ENCODE measurements at regions not wholly inside any gene's neighbourhood (a gene's known extent, or its start where the extent isn't known, plus 50 kb on each side); places are given as distances from the start of the nearest gene placed in this dataset.

- Histone ChIP-seq H2AK5ac (ENCODE audit: insufficient read length, low read length) (no peak overlapping the region), H2BK12ac (ENCODE audit: insufficient read length, low read depth, low read length) (no peak overlapping the region), H2BK120ac (ENCODE audit: low read depth, low read length, poor library complexity, severe bottlenecking) (no peak overlapping the region), H3K27me3 (ENCODE audit: insufficient read depth, low read length) (no peaks in the 10 kb centered on the region), H3K14ac (ENCODE audit: insufficient read depth, low read length) (no peak overlapping the region), H4K20me1 (ENCODE audit: control insufficient read depth, insufficient read depth, insufficient read length) (no peaks in the 10 kb centered on the region), H3K27ac (ENCODE audit: insufficient read length, low read depth, low read length) (no peak overlapping the region), H4K91ac (ENCODE audit: insufficient read length, low read depth, low read length) (no peak overlapping the region), H3K79me2 (ENCODE audit: insufficient read depth, low read length) (no peaks in the 10 kb centered on the region), H3K79me1 (ENCODE audit: insufficient read depth, low read depth, low read length, poor library complexity, severe bottlenecking) (no peaks in the 10 kb centered on the region), H3K4ac (ENCODE audit: low read depth, low read length) (no peak overlapping the region), H3T11ph (ENCODE audit: low read length) (no peak overlapping the region), H3K56ac (ENCODE audit: insufficient read length, low read depth, low read length) (no peak overlapping the region), H3K4me2 (ENCODE audit: insufficient read depth, insufficient read length, low read length) (no peak overlapping the region), H4K5ac (ENCODE audit: insufficient read length, low read depth, low read length) (no peak overlapping the region), H2BK5ac (ENCODE audit: insufficient read length, low read length) (no peak overlapping the region), H4K8ac (replicated peaks; ENCODE audit: insufficient read length, low read depth, low read length) (no peak overlapping the region), H3K23me2 (ENCODE audit: insufficient read length, low read depth, low read length, poor library complexity, severe bottlenecking) (no peaks in the 10 kb centered on the region), H2BK15ac (ENCODE audit: low read depth, low read length) (no peak overlapping the region), H3K18ac (ENCODE audit: insufficient read length, low read depth, low read length) (no peak overlapping the region), H3K9ac (ENCODE audit: extremely low read depth, insufficient read length, low read length) (no peak overlapping the region), H2AFZ (ENCODE audit: low read length) (no peak overlapping the region), H3K9me3 (ENCODE audit: control insufficient read depth, low read depth, low read length) (no peaks in the 10 kb centered on the region), H3K23ac (ENCODE audit: insufficient read length, low read depth, low read length) (no peak overlapping the region), H3K4me1 (ENCODE audit: insufficient read depth, low read length) (no peaks in the 10 kb centered on the region), H2BK20ac (ENCODE audit: low read depth, low read length, poor library complexity, severe bottlenecking) (no peak overlapping the region)
- peaks cover 0 to 13% (median 2%) of the 10 kb centered on the region in 3 experiments; a peak in 5 of 7 replicates for H3K36me3 Mint-ChIP-seq (ENCODE audit: insufficient read depth in 1 of 3, low read depth in 3 of 3)
- H3K9me3 Mint-ChIP-seq, result peaks cover 7 to 11% of the 10 kb centered on the region in 2 experiments; a peak in 4 of 5 replicates
- no peaks in the 10 kb centered on the region for H3K27me3 Mint-ChIP-seq (ENCODE audit: low read depth)
- H3K4me1 Mint-ChIP-seq, result no peaks in the 10 kb centered on the region
- no CpG with 5 or more reads among the region's 7 CpGs for WGBS (ENCODE audit: extremely low coverage, insufficient read length, low lambda C conversion rate)
- H3K4me3 Mint-ChIP-seq, result no peak overlapping the region
- H3K27ac Mint-ChIP-seq, result no peak overlapping the region
- no peak for DNase-seq
- no peak for TF ChIP-seq CTCF (conservative IDR thresholded peaks at IDR 0.05)
Measured at GRCh38 chr10:107481881-107482280, 317.4 kb upstream of the SORCS1 start.

Data from H9 (cell line).